ENCODE measurements at regions not wholly inside any gene's neighbourhood (a gene's known extent, or its start where the extent isn't known, plus 50 kb on each side); places are given as distances from the start of the nearest gene placed in this dataset.

DNA sequence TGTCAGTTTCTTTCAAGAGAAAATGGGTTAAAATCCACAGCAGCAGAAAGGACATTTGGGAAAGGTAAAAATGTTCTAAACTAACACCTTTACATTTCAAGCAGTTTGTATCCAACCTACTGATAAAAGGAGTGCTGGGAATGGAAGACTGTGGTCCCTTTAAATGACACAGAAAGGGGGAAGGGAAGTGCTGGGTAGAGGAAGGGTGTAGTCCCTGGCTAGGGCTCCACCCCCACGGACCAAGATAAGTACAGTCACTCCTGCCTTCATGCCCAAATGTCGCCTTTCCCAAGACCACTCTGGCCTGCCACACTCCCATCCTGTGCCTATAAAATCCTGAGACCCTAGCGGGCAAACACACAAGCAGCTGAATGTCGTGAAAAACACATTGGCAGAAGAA, 350.9 kb upstream of the POU1F1 start:
- Mint-ChIP-seq H3K4me3 (ENCODE audit: unreplicated experiment) (no peak overlapping the region), H3K27ac (ENCODE audit: unreplicated experiment) (no peak overlapping the region), H3K27me3 (ENCODE audit: unreplicated experiment) (no peaks in the 10 kb centered on the region), H3K4me1 (ENCODE audit: unreplicated experiment) (no peaks in the 10 kb centered on the region), H3K36me3 (ENCODE audit: unreplicated experiment) (no peaks in the 10 kb centered on the region), H3K9me3 (ENCODE audit: unreplicated experiment) (peaks cover 8% of the 10 kb centered on the region)
- no peak for TF ChIP-seq CTCF (IDR thresholded peaks at IDR 0.05)
- no peak for DNase-seq (ENCODE audit: extremely low spot score, unreplicated experiment)

DNA sequence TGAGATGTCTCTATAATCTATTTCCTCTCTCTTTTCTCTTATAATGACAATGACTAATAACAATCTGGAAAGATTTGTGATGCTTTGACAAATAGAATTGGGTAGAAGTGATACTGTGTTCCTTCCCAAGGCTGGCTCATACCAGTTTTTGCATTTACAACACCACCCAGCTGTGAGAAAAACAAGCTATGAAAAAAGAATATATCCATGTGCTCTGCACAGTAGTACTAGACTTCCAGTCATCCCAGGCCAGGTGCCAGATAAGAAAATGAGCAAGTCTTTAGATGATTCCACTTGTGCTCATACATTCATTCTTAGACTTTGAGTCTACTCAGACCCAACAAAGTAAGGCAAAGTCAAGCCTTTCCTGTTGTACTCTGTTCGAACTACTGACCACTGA, 350.2 kb upstream of the POU1F1 start:
- H3K36me3 Mint-ChIP-seq (ENCODE audit: unreplicated experiment) = no peaks in the 10 kb centered on the region
- DNase-seq (ENCODE audit: extremely low spot score, unreplicated experiment) = no peak
- no peaks in the 10 kb centered on the region for H3K27me3 Mint-ChIP-seq (ENCODE audit: unreplicated experiment)
- H3K9me3 Mint-ChIP-seq (ENCODE audit: unreplicated experiment) = peaks cover 8% of the 10 kb centered on the region
- no peak for TF ChIP-seq CTCF (IDR thresholded peaks at IDR 0.05)
- no peak overlapping the region for H3K4me3 Mint-ChIP-seq (ENCODE audit: unreplicated experiment)
- H3K27ac Mint-ChIP-seq (ENCODE audit: unreplicated experiment) = no peak overlapping the region
- no peaks in the 10 kb centered on the region for H3K4me1 Mint-ChIP-seq (ENCODE audit: unreplicated experiment)

- Mint-ChIP-seq H3K27me3 (ENCODE audit: unreplicated experiment) (no peaks in the 10 kb centered on the region), H3K36me3 (ENCODE audit: unreplicated experiment) (no peaks in the 10 kb centered on the region), H3K4me1 (ENCODE audit: unreplicated experiment) (no peaks in the 10 kb centered on the region), H3K4me3 (ENCODE audit: unreplicated experiment) (no peak overlapping the region), H3K27ac (ENCODE audit: unreplicated experiment) (no peak overlapping the region), H3K9me3 (ENCODE audit: unreplicated experiment) (peaks cover 8% of the 10 kb centered on the region)
- no peak for TF ChIP-seq CTCF (IDR thresholded peaks at IDR 0.05)
- DNase-seq (ENCODE audit: extremely low spot score, unreplicated experiment) = no peak
Measured at GRCh38 chr3:87625876-87626275, 349.5 kb upstream of the POU1F1 start.

GRCh38 chr3:87624860-87625259, 348.5 kb upstream of the POU1F1 start:
- H3K27ac Mint-ChIP-seq (ENCODE audit: unreplicated experiment) = no peak overlapping the region
- no peak for DNase-seq (ENCODE audit: extremely low spot score, unreplicated experiment)
- no peak overlapping the region for H3K4me3 Mint-ChIP-seq (ENCODE audit: unreplicated experiment)
- no peak for TF ChIP-seq CTCF (IDR thresholded peaks at IDR 0.05)
- no peaks in the 10 kb centered on the region for H3K36me3 Mint-ChIP-seq (ENCODE audit: unreplicated experiment)
- H3K4me1 Mint-ChIP-seq (ENCODE audit: unreplicated experiment) = no peaks in the 10 kb centered on the region
- H3K9me3 Mint-ChIP-seq (ENCODE audit: unreplicated experiment) = peaks cover 4% of the 10 kb centered on the region
- no peaks in the 10 kb centered on the region for H3K27me3 Mint-ChIP-seq (ENCODE audit: unreplicated experiment)

DNA sequence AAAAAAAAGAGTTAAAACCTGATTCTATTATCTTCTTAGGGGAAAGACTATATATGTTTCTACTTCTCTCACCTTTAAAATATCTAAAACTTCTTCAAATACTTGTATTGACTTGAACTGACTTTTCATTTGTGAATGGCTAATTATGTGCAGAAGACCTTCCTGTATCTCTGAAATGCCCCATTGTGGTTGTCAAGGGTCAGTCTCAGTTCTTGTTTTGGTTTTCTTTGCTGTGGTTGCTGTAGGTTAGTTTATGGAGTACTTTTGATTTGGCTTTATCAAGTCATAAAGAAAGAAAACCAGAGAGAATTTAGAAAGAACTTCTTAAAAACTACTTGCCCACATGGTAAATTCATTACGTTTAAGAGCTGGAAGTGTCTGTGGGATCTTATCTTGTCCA, 345.3 kb upstream of the POU1F1 start:
- H3K36me3 Mint-ChIP-seq (ENCODE audit: unreplicated experiment) = no peaks in the 10 kb centered on the region
- no peaks in the 10 kb centered on the region for H3K4me1 Mint-ChIP-seq (ENCODE audit: unreplicated experiment)
- H3K27ac Mint-ChIP-seq (ENCODE audit: unreplicated experiment) = no peak overlapping the region
- no peak for DNase-seq (ENCODE audit: extremely low spot score, unreplicated experiment)
- no peak overlapping the region for H3K4me3 Mint-ChIP-seq (ENCODE audit: unreplicated experiment)
- H3K27me3 Mint-ChIP-seq (ENCODE audit: unreplicated experiment) = no peaks in the 10 kb centered on the region
- peaks cover 6% of the 10 kb centered on the region for H3K9me3 Mint-ChIP-seq (ENCODE audit: unreplicated experiment)
- no peak for TF ChIP-seq CTCF (IDR thresholded peaks at IDR 0.05)

All from osteocyte (in vitro differentiated cells).